HG02571 (cell line): ENCODE measurements at regions not wholly inside any gene's neighbourhood (a gene's known extent, or its start where the extent isn't known, plus 50 kb on each side); places are given as distances from the start of the nearest gene placed in this dataset.
"Not testable (repeated sequence)": the region's sequence is repeated elsewhere in the genome, so short reads cannot be mapped to it uniquely, and the experiment has no call there.

ENCODE experiments used
- ATAC-seq: cut with Tn5 transposase; IDR thresholded peaks from one replicate; pipeline ENCODE4 v1.9.1; 2021; ENCODE audit warnings: mild to moderate bottlenecking, moderate library complexity; ENCODE audit not compliant: unreplicated experiment

DNA sequence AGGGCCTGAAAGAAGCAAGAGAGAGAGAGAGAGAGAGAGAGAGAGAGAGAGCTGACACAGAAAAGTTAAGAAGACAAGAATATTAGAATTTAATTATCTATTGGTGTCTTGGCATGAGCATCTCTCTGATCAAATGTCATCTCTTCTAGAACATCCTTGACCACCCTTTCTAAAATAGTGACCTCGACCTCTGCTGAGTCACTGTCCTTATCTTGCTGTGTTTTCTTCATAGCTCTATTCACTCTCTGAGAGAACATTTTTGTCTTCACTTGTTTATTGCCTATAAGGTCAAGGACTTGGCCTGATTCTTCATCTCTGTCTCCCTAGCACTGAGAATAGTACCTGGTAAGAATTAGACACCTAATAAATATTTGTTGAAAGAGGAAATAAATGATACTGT, 383.8 kb upstream of the RPS23 start:
- ATAC-seq: no peak

DNA sequence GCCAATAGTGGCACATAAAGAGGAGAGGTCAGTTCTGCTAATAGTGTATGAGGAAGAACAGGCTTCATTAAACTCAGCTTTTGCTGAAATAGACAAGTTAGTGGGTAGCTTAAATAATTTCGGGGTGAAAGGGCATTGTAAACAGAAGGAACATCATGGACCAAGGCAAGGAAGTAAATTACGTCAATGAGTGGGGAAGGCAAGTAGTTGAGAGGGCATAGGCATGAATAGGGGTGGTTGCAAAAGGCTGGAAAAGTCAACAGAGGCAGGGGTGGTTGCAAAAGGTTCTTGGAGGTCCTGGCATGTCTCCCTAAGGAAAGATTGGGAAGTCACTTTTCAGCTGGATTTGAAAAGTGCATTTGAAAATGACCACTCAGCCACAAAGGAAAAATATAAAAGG, 383.3 kb upstream of the RPS23 start:
- ATAC-seq: no peak

DNA sequence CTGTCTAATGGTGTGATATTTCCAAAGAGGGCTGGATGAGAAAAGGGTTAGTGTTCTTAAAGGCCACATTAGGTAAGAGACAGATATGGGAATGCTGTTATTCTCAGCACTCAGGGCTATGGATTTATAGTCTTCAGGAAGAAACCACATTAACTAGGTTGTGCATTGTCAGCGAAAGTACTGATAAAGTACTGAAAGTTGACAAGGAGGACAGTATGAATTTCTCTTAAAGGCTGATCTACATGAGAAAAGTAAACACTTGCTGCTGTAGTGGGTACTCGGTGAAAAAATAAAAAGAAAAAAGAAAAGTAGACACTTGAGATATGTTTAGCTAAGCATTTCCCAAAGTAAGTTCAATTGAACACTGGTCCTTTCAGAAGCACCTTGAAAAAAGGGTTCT, 381.0 kb upstream of the RPS23 start:
- ATAC-seq: no peak

DNA sequence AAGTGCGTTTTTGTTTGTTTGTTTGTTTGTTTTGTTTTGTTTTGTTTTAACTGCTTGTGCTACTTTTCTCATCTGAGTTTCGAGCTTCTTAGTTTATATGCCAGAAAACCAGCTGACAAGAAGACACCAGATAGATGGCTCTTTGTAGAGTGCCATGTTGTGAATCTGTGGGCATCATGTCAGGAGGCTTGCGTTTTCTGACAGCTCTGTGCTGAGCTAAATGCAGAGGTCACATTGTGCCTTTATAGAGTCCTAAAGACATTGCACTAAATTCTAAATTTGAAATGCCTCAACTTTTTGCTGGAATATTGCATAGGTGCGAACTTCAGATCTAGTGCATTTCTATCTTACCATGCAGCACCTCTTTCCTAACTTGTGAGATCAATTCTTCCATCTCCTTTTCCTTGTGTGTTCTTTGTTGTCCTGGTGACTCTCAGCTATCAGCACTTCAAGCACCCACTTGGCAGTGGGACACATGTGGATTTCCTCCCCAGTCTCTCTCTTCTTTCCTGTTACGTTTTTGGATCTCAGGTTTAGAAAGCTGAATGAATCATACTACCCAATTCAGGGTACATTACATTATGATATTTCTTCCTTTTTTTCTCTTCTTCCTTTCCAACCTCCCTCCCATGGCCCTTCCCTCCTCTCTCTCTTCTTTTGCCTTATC, 379.0 kb upstream of the RPS23 start:
- ATAC-seq: no peak

DNA sequence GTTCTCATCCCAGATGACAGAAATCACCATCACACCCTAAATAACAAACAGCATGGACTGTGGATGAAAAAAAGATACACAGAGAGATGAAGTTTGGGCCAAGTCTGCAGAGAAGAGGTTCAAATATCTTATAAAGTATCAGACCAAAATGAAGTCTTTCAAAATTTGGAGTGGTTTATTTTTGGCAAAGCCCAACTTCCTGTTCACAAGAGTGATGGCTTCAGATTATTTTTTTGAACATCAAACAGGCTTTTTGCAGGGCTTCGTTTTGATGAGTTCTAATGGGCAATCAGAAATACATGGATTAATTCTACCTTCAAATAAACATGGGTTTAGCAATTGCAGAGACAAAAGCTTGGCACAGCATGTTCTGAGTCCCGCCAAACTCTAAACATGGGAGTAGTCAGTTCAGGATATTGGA, 378.2 kb upstream of the RPS23 start:
- no peak for ATAC-seq

DNA sequence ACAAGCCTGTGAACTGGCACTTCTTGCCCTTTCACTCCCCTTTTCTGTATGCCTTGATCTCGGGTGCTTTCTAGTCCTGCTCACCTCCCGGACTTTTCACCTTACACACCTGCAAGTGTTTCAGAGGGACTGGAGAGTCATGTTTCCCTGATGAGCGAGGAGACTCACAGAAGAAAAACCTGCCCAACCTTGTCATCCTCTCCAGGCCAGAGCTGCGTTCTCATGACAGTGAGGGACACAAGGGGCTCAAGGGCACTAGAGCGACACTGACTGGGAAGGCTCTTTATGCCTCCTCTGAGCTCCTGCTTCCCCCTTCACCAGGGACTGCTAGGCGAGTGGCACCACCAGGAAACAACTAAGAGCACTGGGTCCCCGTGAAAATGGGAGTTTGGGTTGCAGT, 376.9 kb upstream of the RPS23 start:
- no peak for ATAC-seq

DNA sequence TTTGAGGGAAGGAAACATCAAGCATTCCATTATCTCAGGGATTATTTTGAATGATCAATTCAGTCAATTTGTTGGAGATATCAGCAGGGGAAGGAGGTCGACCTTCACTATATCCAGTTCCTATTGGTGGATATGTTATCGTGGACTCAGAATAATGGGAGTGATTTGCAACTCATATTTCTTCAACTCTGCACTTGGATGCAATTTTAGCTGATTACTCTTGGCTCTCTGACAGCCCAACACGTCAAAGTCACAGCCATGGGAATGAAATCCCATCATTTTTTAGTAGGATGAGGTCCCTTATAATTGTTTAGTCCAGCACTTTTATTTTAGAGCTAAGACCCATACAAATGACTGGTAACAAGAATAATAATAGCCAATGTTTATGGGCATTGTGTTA, 371.8 kb upstream of the RPS23 start:
- ATAC-seq: no peak

DNA sequence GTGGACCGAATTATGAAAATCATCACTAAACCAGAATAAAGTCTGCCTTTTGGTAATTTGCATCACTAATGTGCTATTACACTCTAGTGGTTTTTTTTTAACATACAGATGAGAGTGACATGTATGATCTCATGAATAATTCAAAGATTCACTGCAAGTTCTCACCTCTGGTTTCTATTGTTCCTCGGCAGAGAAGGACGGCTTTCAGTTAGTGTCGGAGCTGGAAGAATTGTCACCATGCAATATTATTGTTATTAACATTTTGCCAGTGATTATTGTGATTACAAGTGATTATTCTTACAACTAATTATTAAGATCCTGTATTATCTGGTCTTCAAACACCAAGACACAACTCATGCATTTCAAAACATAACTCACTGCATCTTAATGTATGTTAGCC, 366.6 kb upstream of the RPS23 start:
- no peak for ATAC-seq

DNA sequence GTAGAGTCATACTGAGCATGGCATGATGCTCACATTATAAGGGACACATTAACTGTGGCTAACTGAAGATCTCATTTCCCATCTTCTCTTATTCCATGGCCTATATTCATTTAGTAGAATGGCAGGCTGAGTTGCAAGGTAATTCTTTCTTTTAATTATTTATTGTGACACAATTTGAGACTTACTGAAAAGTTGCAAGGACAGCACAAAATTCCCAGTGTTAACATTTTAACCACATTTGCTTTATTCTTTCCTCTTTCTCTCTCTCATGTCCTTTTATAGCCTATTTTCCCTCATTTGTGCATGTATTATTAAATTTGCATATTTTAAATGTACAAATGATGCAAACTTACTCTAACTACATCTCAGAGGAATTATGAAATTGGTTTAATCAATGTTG, 366.1 kb upstream of the RPS23 start:
- ATAC-seq: no peak

DNA sequence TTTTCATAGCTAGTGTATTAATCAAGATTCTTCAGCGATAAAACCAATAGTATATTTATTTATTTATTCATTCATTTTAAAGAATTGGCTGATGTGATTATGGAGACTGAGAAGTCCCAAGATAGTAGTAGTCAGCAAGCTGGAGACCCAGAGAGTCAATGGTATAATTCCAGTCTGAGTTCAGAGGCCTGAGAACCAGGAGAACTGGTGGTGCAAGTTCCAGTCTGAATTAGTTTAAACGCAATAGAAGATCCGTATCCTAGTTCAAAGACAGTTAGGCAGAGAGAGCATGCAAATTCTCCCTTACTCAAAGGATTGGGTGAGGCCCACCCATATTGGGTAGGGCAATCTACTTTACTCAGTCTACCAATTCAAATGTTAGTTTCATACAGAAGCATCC, 364.2 kb upstream of the RPS23 start:
- ATAC-seq: no peak

DNA sequence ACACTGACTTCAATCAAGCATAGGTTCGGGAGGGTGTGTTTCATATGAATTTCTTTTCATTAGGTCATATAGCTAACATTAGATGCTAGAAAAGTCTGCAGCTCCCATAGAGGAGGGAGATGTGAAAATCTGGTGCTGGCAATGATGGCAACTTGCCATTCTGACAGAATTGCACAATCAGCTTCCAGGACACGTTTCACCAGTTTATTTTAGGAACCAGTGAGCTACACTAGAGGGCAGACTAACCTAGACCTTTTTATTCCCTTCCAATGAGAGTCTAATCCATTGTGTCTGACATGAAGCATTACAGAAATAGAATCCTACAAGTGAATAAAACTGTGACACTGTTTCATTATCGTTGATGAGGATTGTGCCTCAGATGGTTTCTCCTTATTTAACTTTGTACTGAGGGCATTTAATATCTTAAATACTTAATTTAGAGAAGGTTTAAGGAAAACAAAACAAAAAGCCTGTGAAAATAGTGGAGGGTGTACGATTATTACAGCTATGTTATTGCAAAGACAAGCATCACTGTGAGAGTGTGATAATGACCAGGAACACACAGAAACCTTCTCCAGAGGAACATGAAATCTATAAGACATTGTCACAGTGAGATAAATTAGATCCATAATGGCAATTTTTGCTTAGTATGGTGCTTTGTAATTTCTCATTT, 363.3 kb upstream of the RPS23 start:
- no peak for ATAC-seq

DNA sequence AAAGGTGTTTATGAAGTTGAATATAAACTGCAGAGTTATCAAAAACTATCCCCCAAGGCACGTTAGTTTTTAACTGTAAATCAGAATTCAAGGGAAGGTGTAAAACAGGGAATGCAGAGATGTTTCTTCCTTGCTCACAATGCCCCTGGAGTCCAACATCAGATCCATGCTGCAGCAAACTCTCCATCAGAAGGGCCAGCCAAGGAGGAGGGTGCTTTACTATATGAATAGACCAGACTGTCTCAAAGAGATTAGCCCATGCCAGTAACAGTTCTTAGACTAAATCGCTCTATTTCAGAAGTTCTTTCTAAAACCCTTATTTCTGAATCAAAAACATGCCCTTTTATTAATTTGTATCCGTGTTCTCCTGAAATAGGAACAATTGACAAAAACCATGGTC, 362.8 kb upstream of the RPS23 start:
- ATAC-seq: no peak

DNA sequence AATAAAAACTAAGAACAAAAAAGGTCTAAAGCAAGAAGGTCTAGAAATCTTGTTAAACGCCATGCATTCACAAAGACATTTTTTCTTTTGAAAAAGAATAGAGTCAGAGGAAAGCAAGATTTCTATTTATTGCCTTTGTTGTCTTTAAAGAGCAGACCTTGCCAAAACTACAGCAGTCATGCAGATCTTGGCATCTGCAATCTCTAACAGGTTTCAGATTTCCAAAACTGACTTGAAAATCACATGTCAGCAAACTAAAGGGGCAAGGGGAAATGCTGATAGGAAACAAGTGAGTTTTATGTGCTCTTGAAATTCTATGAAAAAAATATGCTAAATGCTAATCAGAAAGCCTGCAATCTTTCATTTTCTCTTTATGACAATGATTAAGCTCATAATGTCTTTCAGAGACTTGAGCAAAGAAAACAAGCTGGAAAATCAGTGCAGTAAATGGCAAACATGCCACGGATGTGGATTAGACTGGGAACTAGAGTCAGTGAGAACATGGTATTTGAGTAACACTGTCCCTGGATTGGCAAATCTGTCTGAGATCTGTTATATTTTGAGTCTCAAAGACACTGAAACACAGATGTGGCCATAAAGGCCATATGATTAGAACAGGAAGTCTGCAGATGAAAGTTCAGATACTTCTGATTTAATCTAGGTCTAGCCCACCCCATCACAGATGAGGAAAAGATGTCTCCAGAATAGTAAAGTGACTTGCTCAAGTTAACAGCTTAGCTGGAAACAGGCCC, 361.4 kb upstream of the RPS23 start:
- ATAC-seq: no peak

DNA sequence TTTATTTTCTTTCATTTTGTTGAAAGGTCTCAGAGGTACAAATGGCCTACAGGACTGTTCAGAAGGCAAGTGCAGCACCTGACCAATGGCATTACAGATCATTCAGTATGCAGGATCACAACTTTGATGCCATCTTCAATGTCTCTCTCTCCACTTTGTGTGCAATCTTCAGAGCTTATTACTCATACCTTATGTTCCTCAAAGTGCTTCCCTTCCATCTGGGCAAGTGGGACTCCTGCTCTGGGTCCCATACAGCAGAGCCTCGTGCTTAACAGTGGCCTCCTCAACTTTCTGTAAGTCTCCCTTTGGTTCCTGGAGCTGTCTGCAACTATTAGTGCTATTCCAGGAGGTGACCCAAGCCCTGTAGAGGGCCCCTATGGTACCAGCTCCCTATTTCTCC, 358.4 kb upstream of the RPS23 start:
- no peak for ATAC-seq

DNA sequence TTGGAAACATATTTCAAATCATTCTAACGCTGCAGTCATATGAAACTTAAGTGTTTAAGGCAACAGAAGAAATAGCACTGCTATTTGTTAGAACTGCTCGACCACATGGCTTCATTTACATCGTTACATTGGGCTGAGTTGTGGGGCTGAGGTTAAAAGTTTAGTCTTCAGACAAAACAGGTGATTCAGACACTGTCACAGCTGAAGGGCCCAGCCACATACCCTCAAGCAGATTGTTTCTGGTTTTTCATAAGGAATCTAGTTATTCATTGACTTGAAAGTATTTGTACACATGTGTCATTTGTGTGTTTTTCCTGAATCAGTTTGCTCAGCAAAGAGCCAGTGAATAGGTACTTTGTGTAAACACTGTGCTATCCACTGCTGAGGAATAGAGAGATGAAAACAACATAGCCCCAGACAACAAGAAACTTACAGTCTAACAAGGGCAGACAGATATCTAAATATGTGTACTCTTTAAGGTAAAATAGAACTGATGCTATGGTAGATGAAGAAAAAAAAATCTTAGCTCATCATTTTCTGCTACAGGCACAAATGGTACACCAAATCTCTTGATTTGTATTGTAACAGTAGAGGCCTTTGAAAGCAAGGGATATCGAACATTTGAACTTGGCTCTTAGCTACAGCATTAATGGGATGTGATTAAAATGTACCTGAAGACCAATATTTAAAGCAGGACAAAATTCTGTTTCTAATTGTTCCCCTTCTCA, 357.6 kb upstream of the RPS23 start:
- ATAC-seq: no peak

DNA sequence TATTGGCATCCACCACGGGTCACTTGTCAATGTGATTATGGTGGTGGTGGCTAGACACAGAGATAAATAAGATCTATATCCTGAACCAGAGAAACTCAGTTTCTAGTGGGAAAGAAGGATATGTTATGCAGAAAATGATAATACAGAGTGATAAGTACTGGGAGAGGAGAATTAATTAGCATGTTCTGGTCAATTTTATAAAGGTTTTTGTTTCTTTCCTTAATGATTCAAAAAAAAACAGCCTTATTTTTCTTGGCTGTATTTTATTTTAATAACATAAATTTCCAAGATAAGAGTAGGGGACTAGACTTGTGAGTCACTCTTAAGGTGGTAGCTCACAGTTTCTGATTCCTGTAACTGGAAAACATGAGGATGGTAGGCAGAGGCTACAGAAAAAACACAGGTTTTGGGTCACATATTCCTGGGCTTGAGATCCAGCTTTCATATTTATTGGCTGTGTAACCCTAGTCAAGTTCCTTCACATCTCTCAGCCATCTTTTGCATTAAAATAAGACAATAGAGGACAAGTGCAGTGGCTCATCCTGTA, 350.3 kb upstream of the RPS23 start:
- ATAC-seq: no peak

DNA sequence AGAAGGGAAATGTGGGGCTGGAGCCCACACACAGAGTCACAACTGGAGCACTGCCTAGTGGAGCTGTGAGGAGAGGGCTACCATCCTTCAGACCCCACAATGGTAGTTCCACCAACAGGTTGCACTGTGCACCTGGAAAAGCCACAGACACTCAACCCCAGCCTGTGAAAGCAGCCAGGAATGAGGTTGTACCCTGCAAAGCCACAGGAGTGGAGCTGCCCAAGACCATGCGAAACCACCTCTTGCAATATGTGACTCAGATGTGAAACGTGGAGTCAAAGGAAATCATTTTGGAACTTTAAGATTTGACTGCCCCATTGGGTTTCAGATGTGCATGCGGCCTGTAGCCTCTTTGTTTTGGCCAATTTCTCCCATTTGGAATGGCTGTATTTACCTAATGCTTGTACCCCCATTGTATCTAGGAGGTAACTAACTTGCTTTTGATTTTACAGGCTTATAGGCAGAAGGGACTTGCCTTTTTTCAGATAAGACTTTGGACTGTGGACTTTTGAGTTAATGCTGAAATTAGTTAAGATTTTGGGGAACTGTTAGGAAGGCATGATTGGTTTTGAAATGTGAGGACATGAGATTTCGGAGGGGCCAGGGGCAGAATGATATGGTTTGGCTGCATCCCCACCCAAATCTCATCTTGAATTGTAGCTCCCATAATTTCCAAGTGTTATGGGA, 348.9 kb upstream of the RPS23 start:
- not testable (repeated sequence) for ATAC-seq

DNA sequence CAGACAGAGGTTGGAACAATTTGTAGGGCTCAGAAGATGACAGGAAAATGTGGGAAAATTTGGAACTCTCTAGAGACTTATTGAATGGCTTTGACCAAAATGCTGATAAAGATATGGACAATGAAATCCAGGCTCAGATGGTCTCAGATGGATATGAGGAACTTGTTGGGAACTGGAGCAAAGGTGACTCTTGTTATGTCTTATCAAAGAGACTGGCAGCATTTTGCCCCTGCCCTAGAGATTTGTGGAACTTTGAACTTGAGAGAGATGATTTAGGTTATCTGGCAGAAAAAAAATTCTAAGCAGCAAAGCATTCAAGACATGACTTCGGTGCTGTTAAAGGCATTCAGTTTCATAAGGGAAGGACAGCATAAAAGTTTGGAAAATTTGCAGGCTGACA, 347.9 kb upstream of the RPS23 start:
- not testable (repeated sequence) for ATAC-seq

DNA sequence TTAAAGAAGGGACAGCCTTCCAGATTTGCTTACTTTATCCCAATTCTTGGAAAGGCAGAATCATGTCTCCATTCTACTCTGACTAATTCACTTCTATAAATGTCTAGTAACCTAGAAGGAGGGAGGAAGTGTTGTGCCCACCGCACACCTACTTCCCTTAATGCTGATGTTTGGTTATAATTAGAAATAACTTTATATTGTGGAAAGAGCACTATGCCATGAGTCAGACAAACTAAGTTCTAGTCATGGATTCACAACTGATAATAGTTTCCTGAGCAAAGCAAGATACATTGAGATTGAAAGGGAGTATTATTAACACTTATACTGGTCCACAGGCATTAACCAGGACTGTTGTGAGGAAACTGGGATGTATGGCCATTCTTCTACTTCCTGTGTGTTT, 345.9 kb upstream of the RPS23 start:
- no peak for ATAC-seq

DNA sequence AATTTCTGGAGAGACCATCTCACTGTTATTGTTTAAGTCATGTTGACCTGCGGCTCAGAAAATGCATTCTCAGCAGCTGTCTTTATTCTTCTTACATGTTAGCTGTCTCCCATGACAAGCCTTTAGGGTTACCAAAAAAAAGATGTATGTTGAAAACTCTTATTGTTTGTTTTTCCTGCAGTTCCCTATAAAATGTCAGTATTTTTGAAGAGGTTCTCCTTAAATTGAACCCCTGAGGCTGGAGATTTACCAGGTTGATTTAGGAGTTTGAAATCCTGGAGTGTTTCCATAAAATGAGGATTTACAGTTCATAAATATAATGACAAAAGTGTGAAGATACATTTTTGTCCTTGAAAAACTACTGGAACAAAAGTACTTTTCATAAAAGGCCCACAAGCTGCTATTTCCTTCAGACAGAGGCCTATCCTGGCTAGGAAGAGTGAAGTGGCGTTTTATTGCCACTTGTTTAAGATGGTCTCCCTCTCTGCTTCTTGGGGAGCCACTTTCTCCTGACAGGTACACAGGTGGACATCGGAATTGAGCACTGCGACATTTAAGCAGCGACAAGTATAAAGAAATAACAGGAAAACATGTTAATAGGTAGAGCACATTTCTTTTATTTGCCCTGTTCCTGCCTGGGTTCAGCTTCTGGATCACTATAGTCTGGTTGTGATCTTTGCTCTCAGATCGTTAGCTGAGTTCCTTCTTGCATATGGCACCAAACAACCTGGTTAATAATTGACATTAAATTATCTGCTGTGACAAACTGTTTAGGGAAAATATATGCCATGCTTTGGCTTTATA, 344.8 kb upstream of the RPS23 start:
- ATAC-seq: no peak
